A673 (cell line): ENCODE measurements at regions not wholly inside any gene's neighbourhood (a gene's known extent, or its start where the extent isn't known, plus 50 kb on each side); places are given as distances from the start of the nearest gene placed in this dataset.
A peak's percentile ranks its signal among the peaks of the same experiment; 100 is the strongest.

Experiments used
- BruUV-seq: library from RNA; stranded (reverse); fragments of 400-500 nt; replicated peaks from 2 replicates; lab custom pipeline; 2021; lab: Mats Ljungman, UMichigan
- CTCF ChIA-PET: fragments of 300-600 bp; sonication (Branson Sonifier 250); formaldehyde crosslinking; loops from one replicate; lab custom pipeline; 2022; ENCODE audit warnings: antibody characterized with exemption; lab: Charles Lee
- POLR2A ChIA-PET: fragments of 300-600 bp; sonication (Branson Sonifier 250); formaldehyde crosslinking; loops from one replicate; lab custom pipeline; 2022; ENCODE audit warnings: antibody characterized with exemption; ENCODE audit not compliant: low non-redundant PET; lab: Charles Lee
- DNase-seq: peaks from one replicate; pipeline ENCODE4 v3.0.0-alpha.2; 2015; ENCODE audit warnings: low spot score
- H3K27ac ChIP-seq: fragments of 200-600 bp; sonication (generic); 2 replicates; pipeline ENCODE4 v1.5.1; 2016; ENCODE audit warnings: mixed run types, low read depth, mild to moderate bottlenecking, mixed read lengths, antibody characterized with exemption, low read length; ENCODE audit not compliant: poor library complexity, severe bottlenecking
- H3K27me3 ChIP-seq: fragments of 200-600 bp; sonication (generic); replicated peaks from 2 replicates; pipeline ENCODE4 v1.6.1; 2017; ENCODE audit warnings: mixed run types, low read depth, mild to moderate bottlenecking, mixed read lengths, antibody characterized with exemption, low read length; ENCODE audit not compliant: insufficient read depth, poor library complexity
- H3K36me3 ChIP-seq: fragments of 200-600 bp; sonication (generic); 2 replicates; pipeline ENCODE4 v1.6.1; 2016; ENCODE audit warnings: mixed run types, mild to moderate bottlenecking, mixed read lengths, antibody characterized with exemption, low read length; ENCODE audit not compliant: insufficient read depth, poor library complexity, severe bottlenecking
- H3K4me1 ChIP-seq: fragments of 200-600 bp; sonication (generic); 2 replicates; pipeline ENCODE4 v1.6.1; 2017; ENCODE audit warnings: mixed run types, mild to moderate bottlenecking, mixed read lengths, antibody characterized with exemption, low read length; ENCODE audit not compliant: insufficient read depth, poor library complexity, severe bottlenecking
- H3K4me3 ChIP-seq: fragments of 200-600 bp; sonication (generic); 2 replicates; pipeline ENCODE4 v1.5.1; 2016; ENCODE audit warnings: low read depth, mixed run types, mild to moderate bottlenecking, mixed read lengths, low read length; ENCODE audit not compliant: poor library complexity, severe bottlenecking
- H3K9me3 ChIP-seq: fragments of 200-600 bp; sonication (generic); 2 replicates; pipeline ENCODE4 v1.6.1; 2016; ENCODE audit warnings: mixed run types, low read depth, mild to moderate bottlenecking, mixed read lengths, antibody characterized with exemption, low read length; ENCODE audit not compliant: poor library complexity, severe bottlenecking
- EZH2 ChIP-seq: fragments of 200-600 bp; sonication (generic); IDR thresholded peaks from 2 replicates; pipeline ENCODE4 v1.6.1; 2017; ENCODE audit warnings: borderline replicate concordance, low read depth, mild to moderate bottlenecking, mixed read lengths, antibody characterized with exemption, low read length; ENCODE audit not compliant: poor library complexity, severe bottlenecking
- intact Hi-C: fragments of 100-400 bp; cut with micrococcal nuclease; formaldehyde crosslinking; loops from one replicate; pipeline ENCODE4 v1.10.0; 2022; ENCODE audit not compliant: unreplicated experiment
- TF ChIP-seq, protein P1 (sequence below): fragments of 300-800, 200-600 bp; sonication (generic); conservative IDR thresholded peaks from 2 replicates; pipeline ENCODE4 v1.5.1; 2017; ENCODE audit warnings: low read depth, mild to moderate bottlenecking, antibody characterized with exemption, low read length, moderate library complexity, mixed read lengths

DNA sequence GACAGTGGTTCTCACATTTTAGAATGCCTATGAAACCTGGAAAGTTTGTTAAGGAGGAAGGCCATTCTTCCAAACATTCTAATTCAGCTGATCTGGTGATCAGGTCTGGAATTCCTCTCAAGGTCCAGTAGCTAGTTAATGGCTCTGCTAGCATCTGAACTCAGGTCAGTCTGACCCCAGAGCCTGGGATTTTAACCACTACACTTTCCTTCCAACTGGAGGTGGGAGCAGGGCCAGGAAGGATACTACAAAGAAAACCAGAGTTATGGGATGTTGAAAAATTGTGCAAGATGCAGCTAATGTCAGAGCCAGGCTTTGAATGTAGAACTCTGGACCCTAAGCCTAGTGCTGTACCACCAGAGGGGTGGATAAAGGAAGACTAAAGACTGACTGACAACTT lies 73.6 kb upstream of the NID2 start:
- H3K27me3 ChIP-seq, result no peaks in the 10 kb centered on the region
- no TSS peak for BruUV-seq
- POLR2A ChIA-PET, result no interaction called here
- intact Hi-C loops, result no loop called here
- H3K4me3 ChIP-seq, result no peak overlapping the region
- no peaks in the 10 kb centered on the region for H3K9me3 ChIP-seq
- no peaks in the 10 kb centered on the region for H3K4me1 ChIP-seq
- no peaks in the 10 kb centered on the region for H3K36me3 ChIP-seq
- CTCF ChIA-PET, result interaction anchor here (0.6 kb wide), 1 partner anchor 8 kb away, joined by 3 read pairs; no protein-coding TSS in a partner anchor
- H3K27ac ChIP-seq, result no peak overlapping the region
- no peak for DNase-seq
- TF ChIP-seq EZH2, result no peak
- TF ChIP-seq, protein P1, sequence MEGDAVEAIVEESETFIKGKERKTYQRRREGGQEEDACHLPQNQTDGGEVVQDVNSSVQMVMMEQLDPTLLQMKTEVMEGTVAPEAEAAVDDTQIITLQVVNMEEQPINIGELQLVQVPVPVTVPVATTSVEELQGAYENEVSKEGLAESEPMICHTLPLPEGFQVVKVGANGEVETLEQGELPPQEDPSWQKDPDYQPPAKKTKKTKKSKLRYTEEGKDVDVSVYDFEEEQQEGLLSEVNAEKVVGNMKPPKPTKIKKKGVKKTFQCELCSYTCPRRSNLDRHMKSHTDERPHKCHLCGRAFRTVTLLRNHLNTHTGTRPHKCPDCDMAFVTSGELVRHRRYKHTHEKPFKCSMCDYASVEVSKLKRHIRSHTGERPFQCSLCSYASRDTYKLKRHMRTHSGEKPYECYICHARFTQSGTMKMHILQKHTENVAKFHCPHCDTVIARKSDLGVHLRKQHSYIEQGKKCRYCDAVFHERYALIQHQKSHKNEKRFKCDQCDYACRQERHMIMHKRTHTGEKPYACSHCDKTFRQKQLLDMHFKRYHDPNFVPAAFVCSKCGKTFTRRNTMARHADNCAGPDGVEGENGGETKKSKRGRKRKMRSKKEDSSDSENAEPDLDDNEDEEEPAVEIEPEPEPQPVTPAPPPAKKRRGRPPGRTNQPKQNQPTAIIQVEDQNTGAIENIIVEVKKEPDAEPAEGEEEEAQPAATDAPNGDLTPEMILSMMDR, result no peak

DNA sequence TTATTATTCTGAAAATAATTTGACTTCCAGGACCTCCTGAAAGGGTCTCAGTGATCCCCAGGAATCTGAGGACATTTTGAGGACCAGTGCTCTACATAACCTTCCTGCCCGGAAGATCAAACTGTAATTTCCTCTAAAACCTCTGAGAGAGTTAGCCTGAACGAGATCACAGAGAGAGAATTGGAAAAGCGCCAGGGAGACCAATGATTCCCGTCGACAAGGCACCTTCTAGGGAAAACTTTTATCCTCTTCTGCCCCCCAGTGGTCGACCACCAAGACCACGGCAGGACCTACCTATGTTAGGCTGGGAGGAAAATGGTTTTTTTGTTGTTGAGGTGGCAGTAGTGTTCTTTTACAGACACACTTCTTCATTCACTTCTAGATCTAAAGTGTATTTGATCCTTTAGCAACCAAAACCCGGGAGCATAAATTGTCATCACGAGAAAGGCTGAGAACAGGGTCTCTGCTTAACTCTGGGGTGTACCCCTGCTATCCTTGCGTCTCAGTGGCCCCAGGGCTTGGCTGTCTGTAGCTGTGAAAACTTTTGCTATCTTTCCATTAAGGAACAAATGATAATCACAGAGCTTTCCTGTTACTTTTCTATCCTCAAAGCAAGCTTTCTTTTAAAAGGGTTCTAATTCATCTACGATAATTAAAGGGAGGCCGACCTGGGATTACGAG lies 62.9 kb upstream of the NID2 start:
- no peak overlapping the region for H3K4me3 ChIP-seq
- H3K9me3 ChIP-seq, result peaks cover 10% of the 10 kb centered on the region
- DNase-seq, result peak; percentile 93
- intact Hi-C loops, result loop anchor here (2.0 to 5.0 kb wide), 3 partner anchors 135 to 839 kb away; no protein-coding TSS in a partner anchor
- ChIA-PET CTCF (interaction anchor here (1.1 kb wide), 1 partner anchor 161 kb away, joined by 3 read pairs; no protein-coding TSS in a partner anchor), POLR2A (no interaction called here)
- BruUV-seq, result no TSS peak
- no peak overlapping the region for H3K27ac ChIP-seq
- no peaks in the 10 kb centered on the region for H3K27me3 ChIP-seq
- H3K4me1 ChIP-seq, result no peaks in the 10 kb centered on the region
- TF ChIP-seq EZH2, result no peak
- TF ChIP-seq, protein P1, result peak; percentile 80
- no peaks in the 10 kb centered on the region for H3K36me3 ChIP-seq

DNA sequence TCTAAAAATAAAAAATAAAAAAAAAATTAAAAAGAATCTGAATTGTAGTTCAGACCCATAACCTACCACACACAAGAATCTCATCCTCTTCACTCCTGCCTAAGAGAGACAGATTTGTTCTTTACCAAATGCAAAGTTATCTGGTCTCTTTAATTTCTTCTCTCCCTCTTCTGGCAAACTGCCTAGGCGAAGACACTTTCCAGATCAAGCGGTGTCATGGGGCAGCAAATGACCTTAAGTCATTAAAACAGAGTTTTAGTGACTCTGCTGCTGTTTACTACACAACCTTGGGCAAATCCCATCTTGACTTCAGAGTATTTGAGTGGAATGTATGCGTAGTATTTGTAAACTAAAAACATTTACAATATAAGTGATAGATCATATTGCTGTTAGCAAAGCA lies 60.9 kb upstream of the NID2 start:
- no peaks in the 10 kb centered on the region for H3K27me3 ChIP-seq
- intact Hi-C loops, result loop anchor here (2.0 to 5.0 kb wide), 3 partner anchors 133 to 837 kb away; no protein-coding TSS in a partner anchor
- POLR2A ChIA-PET, result no interaction called here
- H3K4me3 ChIP-seq, result no peak overlapping the region
- H3K36me3 ChIP-seq, result no peaks in the 10 kb centered on the region
- no peak for DNase-seq
- CTCF ChIA-PET, result no interaction called here
- peaks cover 3% of the 10 kb centered on the region for H3K4me1 ChIP-seq
- TF ChIP-seq EZH2, result no peak
- TF ChIP-seq, protein P1, result no peak
- H3K27ac ChIP-seq, result no peak overlapping the region
- peaks cover 5% of the 10 kb centered on the region for H3K9me3 ChIP-seq
- BruUV-seq, result no TSS peak
